ENCODE measurements at regions not wholly inside any gene's neighbourhood (a gene's known extent, or its start where the extent isn't known, plus 50 kb on each side); places are given as distances from the start of the nearest gene placed in this dataset.

DNA sequence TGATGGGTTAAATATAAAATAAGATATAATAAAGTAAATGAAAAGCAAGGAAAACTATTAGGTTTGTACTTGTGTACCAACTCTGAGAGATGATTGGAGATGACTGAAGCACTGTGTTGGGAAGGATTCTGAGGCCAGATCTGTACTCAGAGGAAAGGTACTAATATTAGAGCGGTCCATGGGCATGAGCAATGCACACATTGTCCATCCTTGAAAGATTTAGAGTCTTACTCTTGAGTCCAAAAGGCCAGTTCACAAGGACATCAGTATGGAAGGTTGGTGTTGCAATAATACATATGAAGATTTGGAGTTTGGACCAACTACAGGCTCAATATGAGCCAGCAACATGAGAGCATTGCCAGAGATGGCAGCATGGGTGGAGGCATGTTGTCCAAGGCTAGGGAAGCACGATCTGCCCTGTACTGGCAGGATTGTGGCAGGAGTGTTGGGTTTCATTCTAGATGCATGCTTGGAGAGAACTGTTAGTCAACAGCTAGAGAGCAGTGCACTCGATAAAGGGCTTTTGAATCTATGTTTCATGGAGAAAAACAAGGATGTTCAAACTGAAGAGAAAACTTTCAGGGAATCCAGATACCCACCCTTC lies 84.4 kb downstream of the TMEM215 start:
- no peak for DNase-seq
- intact Hi-C loops (cut with DNase I): no loop called here

GRCh38 chr9:32869404-32869803 lies 86.1 kb downstream of the TMEM215 start:
- Histone ChIP-seq H3K4me3 (no peak overlapping the region), H3K27ac (no peak overlapping the region), H3K9ac (ENCODE audit: low read depth in 2 of 2, low read length in 2 of 2) (no peak overlapping the region), H3K4me1 (no peaks in the 10 kb centered on the region), H3K27me3 (no peaks in the 10 kb centered on the region), H3K36me3 (no peaks in the 10 kb centered on the region), H3K9me3 (no peaks in the 10 kb centered on the region)
- intact Hi-C loops (cut with DNase I): no loop called here
- no peak for TF ChIP-seq CTCF (IDR thresholded peaks at IDR 0.05)
- no peak for DNase-seq

More for the DNA sequence above, 84.4 kb downstream of the TMEM215 start:
- no peak overlapping the region for H3K27ac ChIP-seq
- no peak for TF ChIP-seq CTCF (IDR thresholded peaks at IDR 0.05)
- H3K27me3 ChIP-seq: no peaks in the 10 kb centered on the region
- H3K9me3 ChIP-seq: no peaks in the 10 kb centered on the region
- no peaks in the 10 kb centered on the region for H3K36me3 ChIP-seq
- H3K4me3 ChIP-seq: no peak overlapping the region
- no peaks in the 10 kb centered on the region for H3K4me1 ChIP-seq
- H3K9ac ChIP-seq (ENCODE audit: low read depth in 2 of 2, low read length in 2 of 2): no peak overlapping the region

- no peaks in the 10 kb centered on the region for H3K27me3 ChIP-seq
- H3K4me3 ChIP-seq: no peak overlapping the region
- no peaks in the 10 kb centered on the region for H3K4me1 ChIP-seq
- DNase-seq: no peak
- H3K9me3 ChIP-seq: no peaks in the 10 kb centered on the region
- intact Hi-C loops (cut with DNase I): no loop called here
- no peak for TF ChIP-seq CTCF (IDR thresholded peaks at IDR 0.05)
- H3K9ac ChIP-seq (ENCODE audit: low read depth in 2 of 2, low read length in 2 of 2): no peak overlapping the region
- H3K36me3 ChIP-seq: no peaks in the 10 kb centered on the region
- no peak overlapping the region for H3K27ac ChIP-seq
These were observed 89.8 kb downstream of the TMEM215 start for GRCh38 chr9:32873131-32873530.

GRCh38 chr9:32873553-32873952 lies 90.2 kb downstream of the TMEM215 start:
- no peak overlapping the region for H3K27ac ChIP-seq
- no peak overlapping the region for H3K9ac ChIP-seq (ENCODE audit: low read depth in 2 of 2, low read length in 2 of 2)
- H3K36me3 ChIP-seq: no peaks in the 10 kb centered on the region
- no peak for TF ChIP-seq CTCF (IDR thresholded peaks at IDR 0.05)
- H3K9me3 ChIP-seq: no peaks in the 10 kb centered on the region
- H3K4me1 ChIP-seq: no peaks in the 10 kb centered on the region
- no peaks in the 10 kb centered on the region for H3K27me3 ChIP-seq
- H3K4me3 ChIP-seq: no peak overlapping the region
- intact Hi-C loops (cut with DNase I): no loop called here
- no peak for DNase-seq

DNA sequence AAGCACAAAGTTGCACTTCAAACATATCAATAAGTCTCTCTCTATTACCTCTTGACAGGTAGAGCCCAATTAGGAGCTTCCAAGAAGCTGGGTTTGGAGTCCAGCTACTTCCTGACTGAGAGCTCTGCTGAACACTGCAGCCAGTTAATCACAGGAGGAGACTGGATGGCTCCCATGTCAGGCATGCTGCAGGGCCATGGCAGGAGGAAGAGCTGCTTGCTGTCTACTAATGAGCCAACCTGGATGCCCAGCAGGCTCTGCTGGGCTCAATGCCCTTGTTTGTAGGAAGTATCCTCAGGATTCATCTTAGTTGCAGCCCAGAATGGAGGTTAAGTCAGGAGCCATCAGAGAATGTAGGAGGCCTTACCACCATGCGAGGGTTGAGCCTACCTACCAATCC lies 91.9 kb downstream of the TMEM215 start:
- no peaks in the 10 kb centered on the region for H3K27me3 ChIP-seq
- no peak overlapping the region for H3K9ac ChIP-seq (ENCODE audit: low read depth in 2 of 2, low read length in 2 of 2)
- H3K9me3 ChIP-seq: no peaks in the 10 kb centered on the region
- H3K4me1 ChIP-seq: no peaks in the 10 kb centered on the region
- no peaks in the 10 kb centered on the region for H3K36me3 ChIP-seq
- no peak overlapping the region for H3K27ac ChIP-seq
- TF ChIP-seq CTCF (IDR thresholded peaks at IDR 0.05): no peak
- no peak overlapping the region for H3K4me3 ChIP-seq
- intact Hi-C loops (cut with DNase I): no loop called here
- DNase-seq: no peak
